Hepatocyte (in vitro differentiated cells): ENCODE measurements at regions not wholly inside any gene's neighbourhood (a gene's known extent, or its start where the extent isn't known, plus 50 kb on each side); places are given as distances from the start of the nearest gene placed in this dataset.

Experiments
- DNase-seq: peaks from one replicate; pipeline ENCODE4 v3.0.0-alpha.2; 2016; ENCODE audit warnings: low spot score
- H2AFZ ChIP-seq: fragments of 200-600 bp; sonication (generic); 2 replicates; pipeline ENCODE4 v1.6.0; 2016; ENCODE audit warnings: antibody characterized with exemption, mild to moderate bottlenecking
- H3K27ac ChIP-seq: fragments of 200-600 bp; sonication (generic); 2 replicates; pipeline ENCODE4 v1.5.1; 2016; ENCODE audit warnings: mild to moderate bottlenecking
- H3K27me3 ChIP-seq: fragments of 200-600 bp; sonication (generic); 2 replicates; pipeline ENCODE4 v1.6.1; 2016
- H3K36me3 ChIP-seq: fragments of 200-600 bp; sonication (generic); replicated peaks from 2 replicates; pipeline ENCODE4 v1.5.1; 2016; ENCODE audit warnings: low read depth; ENCODE audit not compliant: insufficient read depth
- H3K4me1 ChIP-seq: fragments of 200-600 bp; sonication (generic); 2 replicates; pipeline ENCODE4 v1.5.1; 2016; ENCODE audit warnings: mild to moderate bottlenecking, moderate library complexity; ENCODE audit not compliant: insufficient read depth
- H3K4me2 ChIP-seq: fragments of 200-600 bp; sonication (generic); 2 replicates; pipeline ENCODE4 v1.6.0; 2016
- H3K4me3 ChIP-seq: fragments of 200-600 bp; sonication (generic); 2 replicates; pipeline ENCODE4 v1.5.1; 2016; ENCODE audit warnings: mild to moderate bottlenecking
- H3K79me2 ChIP-seq: fragments of 200-600 bp; sonication (generic); 2 replicates; pipeline ENCODE4 v1.6.0; 2017; ENCODE audit warnings: mild to moderate bottlenecking
- H3K9me2 ChIP-seq: fragments of 200-600 bp; sonication (generic); replicated peaks from 2 replicates; pipeline ENCODE4 v1.6.0; 2017; ENCODE audit warnings: mild to moderate bottlenecking; ENCODE audit not compliant: insufficient read depth
- H3K9me3 ChIP-seq: fragments of 200-600 bp; sonication (generic); 2 replicates; pipeline ENCODE4 v1.5.1; 2016; ENCODE audit warnings: low read depth, mild to moderate bottlenecking
- H4K20me1 ChIP-seq: fragments of 200-600 bp; sonication (generic); 2 replicates; pipeline ENCODE4 v1.6.0; 2016; ENCODE audit warnings: mild to moderate bottlenecking; ENCODE audit not compliant: insufficient read depth, poor library complexity, severe bottlenecking
- EZH2 ChIP-seq: fragments of 200-600 bp; sonication (generic); IDR thresholded peaks from 2 replicates; pipeline ENCODE4 v1.6.1; 2016; ENCODE audit warnings: antibody characterized with exemption, mild to moderate bottlenecking, borderline replicate concordance
- EZH2phosphoT487 ChIP-seq: fragments of 200-600 bp; sonication (generic); IDR thresholded peaks from one replicate; pipeline ENCODE4 v1.6.1; 2018; ENCODE audit warnings: antibody characterized with exemption, mild to moderate bottlenecking, low read depth, moderate library complexity; ENCODE audit not compliant: unreplicated experiment, severe bottlenecking
- WGBS: methylation state at CpG from one replicate; pipeline ENCODE4 v1.1.6; 2016; ENCODE audit warnings: low lambda C conversion rate; ENCODE audit errors: missing lambda C conversion rate; 5-methylcytosine and 5-hydroxymethylcytosine counted together
- TF ChIP-seq, protein P1 (sequence below): fragments of 200-600 bp; sonication (generic); IDR thresholded peaks from 2 replicates; pipeline ENCODE4 v1.5.1; 2016; ENCODE audit warnings: antibody characterized with exemption, mild to moderate bottlenecking; ENCODE audit not compliant: poor library complexity

- H4K20me1 ChIP-seq, result no peaks in the 10 kb centered on the region
- no peaks in the 10 kb centered on the region for H3K9me3 ChIP-seq
- H3K27ac ChIP-seq, result no peak overlapping the region
- no peaks in the 10 kb centered on the region for H3K36me3 ChIP-seq
- TF ChIP-seq EZH2 (no peak), EZH2phosphoT487 (no peak)
- TF ChIP-seq, protein P1, sequence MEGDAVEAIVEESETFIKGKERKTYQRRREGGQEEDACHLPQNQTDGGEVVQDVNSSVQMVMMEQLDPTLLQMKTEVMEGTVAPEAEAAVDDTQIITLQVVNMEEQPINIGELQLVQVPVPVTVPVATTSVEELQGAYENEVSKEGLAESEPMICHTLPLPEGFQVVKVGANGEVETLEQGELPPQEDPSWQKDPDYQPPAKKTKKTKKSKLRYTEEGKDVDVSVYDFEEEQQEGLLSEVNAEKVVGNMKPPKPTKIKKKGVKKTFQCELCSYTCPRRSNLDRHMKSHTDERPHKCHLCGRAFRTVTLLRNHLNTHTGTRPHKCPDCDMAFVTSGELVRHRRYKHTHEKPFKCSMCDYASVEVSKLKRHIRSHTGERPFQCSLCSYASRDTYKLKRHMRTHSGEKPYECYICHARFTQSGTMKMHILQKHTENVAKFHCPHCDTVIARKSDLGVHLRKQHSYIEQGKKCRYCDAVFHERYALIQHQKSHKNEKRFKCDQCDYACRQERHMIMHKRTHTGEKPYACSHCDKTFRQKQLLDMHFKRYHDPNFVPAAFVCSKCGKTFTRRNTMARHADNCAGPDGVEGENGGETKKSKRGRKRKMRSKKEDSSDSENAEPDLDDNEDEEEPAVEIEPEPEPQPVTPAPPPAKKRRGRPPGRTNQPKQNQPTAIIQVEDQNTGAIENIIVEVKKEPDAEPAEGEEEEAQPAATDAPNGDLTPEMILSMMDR, result no peak
- H3K4me2 ChIP-seq, result no peak overlapping the region
- no peak overlapping the region for H2AFZ ChIP-seq
- H3K4me1 ChIP-seq, result no peaks in the 10 kb centered on the region
- no peak for DNase-seq
- no peaks in the 10 kb centered on the region for H3K79me2 ChIP-seq
- H3K4me3 ChIP-seq, result no peak overlapping the region
- 96% methylated on average over 5 of the region's 5 CpGs for WGBS
- no peaks in the 10 kb centered on the region for H3K27me3 ChIP-seq
- H3K9me2 ChIP-seq, result no peaks in the 10 kb centered on the region
These were observed 706.9 kb upstream of the ID2 start for GRCh38 chr2:7974936-7975335.

- no peaks in the 10 kb centered on the region for H3K79me2 ChIP-seq
- no peaks in the 10 kb centered on the region for H4K20me1 ChIP-seq
- no peaks in the 10 kb centered on the region for H3K9me2 ChIP-seq
- H3K27me3 ChIP-seq, result no peaks in the 10 kb centered on the region
- H3K9me3 ChIP-seq, result no peaks in the 10 kb centered on the region
- WGBS, result 75% methylated on average over 7 of the region's 7 CpGs
- H3K4me3 ChIP-seq, result no peak overlapping the region
- H3K36me3 ChIP-seq, result no peaks in the 10 kb centered on the region
- H3K4me2 ChIP-seq, result no peak overlapping the region
- H2AFZ ChIP-seq, result no peak overlapping the region
- no peak overlapping the region for H3K27ac ChIP-seq
- no peak for DNase-seq
- no peaks in the 10 kb centered on the region for H3K4me1 ChIP-seq
- TF ChIP-seq, protein P1, result no peak
- no peak for TF ChIP-seq EZH2
These were observed 705.6 kb upstream of the ID2 start for GRCh38 chr2:7976206-7976605.

- no peak for DNase-seq
- 62% methylated on average over 8 of the region's 8 CpGs for whole genome bisulfite sequencing
These were observed 703.9 kb upstream of the ID2 start for GRCh38 chr2:7977981-7978380.

More at GRCh38 chr2:7977981-7978380, 703.9 kb upstream of the ID2 start:
- no peaks in the 10 kb centered on the region for H3K36me3 ChIP-seq
- no peaks in the 10 kb centered on the region for H3K79me2 ChIP-seq
- H3K27ac ChIP-seq, result no peak overlapping the region
- H3K4me2 ChIP-seq, result no peak overlapping the region
- H2AFZ ChIP-seq, result no peak overlapping the region
- H4K20me1 ChIP-seq, result no peaks in the 10 kb centered on the region
- peaks cover 6% of the 10 kb centered on the region for H3K9me3 ChIP-seq
- H3K9me2 ChIP-seq, result no peaks in the 10 kb centered on the region
- no peaks in the 10 kb centered on the region for H3K27me3 ChIP-seq
- TF ChIP-seq EZH2 (no peak), EZH2phosphoT487 (no peak)
- TF ChIP-seq, protein P1, result no peak
- no peak overlapping the region for H3K4me3 ChIP-seq
- no peaks in the 10 kb centered on the region for H3K4me1 ChIP-seq
